ENCODE measurements at regions not wholly inside any gene's neighbourhood (a gene's known extent, or its start where the extent isn't known, plus 50 kb on each side); places are given as distances from the start of the nearest gene placed in this dataset.
"Not testable (repeated sequence)": the region's sequence is repeated elsewhere in the genome, so short reads cannot be mapped to it uniquely, and the experiment has no call there.

DNA sequence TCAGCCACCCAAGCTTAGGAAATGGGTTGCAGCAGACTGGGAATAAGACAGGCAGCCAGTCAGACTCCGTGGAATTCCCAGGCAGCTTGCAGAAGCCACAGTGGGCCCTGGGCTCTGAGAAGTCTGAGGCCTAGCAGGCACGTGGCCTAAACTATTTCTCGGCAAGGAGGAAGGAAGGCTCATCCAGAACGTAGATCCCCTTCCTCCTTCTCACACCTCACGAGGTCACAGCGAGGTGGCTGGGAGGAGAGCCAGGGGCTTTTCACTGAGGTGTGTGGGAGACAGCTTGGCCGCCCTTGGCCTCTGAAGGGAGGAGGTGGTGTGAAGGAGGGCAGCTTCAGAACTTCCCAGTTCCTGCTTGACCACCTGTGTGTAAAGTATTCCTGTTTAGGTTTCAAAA, 77.2 kb upstream of the CCZ1B start:
- TF ChIP-seq, protein P1, sequence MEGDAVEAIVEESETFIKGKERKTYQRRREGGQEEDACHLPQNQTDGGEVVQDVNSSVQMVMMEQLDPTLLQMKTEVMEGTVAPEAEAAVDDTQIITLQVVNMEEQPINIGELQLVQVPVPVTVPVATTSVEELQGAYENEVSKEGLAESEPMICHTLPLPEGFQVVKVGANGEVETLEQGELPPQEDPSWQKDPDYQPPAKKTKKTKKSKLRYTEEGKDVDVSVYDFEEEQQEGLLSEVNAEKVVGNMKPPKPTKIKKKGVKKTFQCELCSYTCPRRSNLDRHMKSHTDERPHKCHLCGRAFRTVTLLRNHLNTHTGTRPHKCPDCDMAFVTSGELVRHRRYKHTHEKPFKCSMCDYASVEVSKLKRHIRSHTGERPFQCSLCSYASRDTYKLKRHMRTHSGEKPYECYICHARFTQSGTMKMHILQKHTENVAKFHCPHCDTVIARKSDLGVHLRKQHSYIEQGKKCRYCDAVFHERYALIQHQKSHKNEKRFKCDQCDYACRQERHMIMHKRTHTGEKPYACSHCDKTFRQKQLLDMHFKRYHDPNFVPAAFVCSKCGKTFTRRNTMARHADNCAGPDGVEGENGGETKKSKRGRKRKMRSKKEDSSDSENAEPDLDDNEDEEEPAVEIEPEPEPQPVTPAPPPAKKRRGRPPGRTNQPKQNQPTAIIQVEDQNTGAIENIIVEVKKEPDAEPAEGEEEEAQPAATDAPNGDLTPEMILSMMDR (IDR thresholded peaks at IDR 0.05): not testable (repeated sequence)
- not testable (repeated sequence) for TF ChIP-seq POLR2A (IDR thresholded peaks at IDR 0.05)
